ENCODE measurements at regions not wholly inside any gene's neighbourhood (a gene's known extent, or its start where the extent isn't known, plus 50 kb on each side); places are given as distances from the start of the nearest gene placed in this dataset.

- no peak for DNase-seq
These were observed 265.3 kb downstream of the TBL1XR1 start for GRCh38 chr3:176931991-176932390.

GRCh38 chr3:176930942-176931341 lies 266.3 kb downstream of the TBL1XR1 start:
- DNase-seq, result no peak

- DNase-seq, result no peak
These were observed 268.7 kb downstream of the TBL1XR1 start for GRCh38 chr3:176928582-176928931.

GRCh38 chr3:176927706-176928581 lies 269.3 kb downstream of the TBL1XR1 start:
- no peak for DNase-seq

- DNase-seq, result no peak
These were observed 270.0 kb downstream of the TBL1XR1 start for GRCh38 chr3:176927280-176927679.

GRCh38 chr3:176926688-176927087 lies 270.6 kb downstream of the TBL1XR1 start:
- DNase-seq, result no peak

GRCh38 chr3:176926034-176926433 lies 271.2 kb downstream of the TBL1XR1 start:
- DNase-seq, result no peak

GRCh38 chr3:176920766-176921160 lies 276.5 kb downstream of the TBL1XR1 start:
- DNase-seq, result peak; percentile 87

GRCh38 chr3:176919836-176920765 lies 277.2 kb downstream of the TBL1XR1 start:
- no peak for DNase-seq

GRCh38 chr3:176916777-176917176 lies 280.5 kb downstream of the TBL1XR1 start:
- DNase-seq, result no peak

GRCh38 chr3:176914764-176915163 lies 282.5 kb downstream of the TBL1XR1 start:
- no peak for DNase-seq

GRCh38 chr3:176911579-176911978 lies 285.7 kb downstream of the TBL1XR1 start:
- no peak for DNase-seq

GRCh38 chr3:176909044-176909443 lies 288.2 kb downstream of the TBL1XR1 start:
- no peak for DNase-seq

- no peak for DNase-seq
These were observed 291.0 kb downstream of the TBL1XR1 start for GRCh38 chr3:176906046-176906905.

GRCh38 chr3:176905331-176905730 lies 292.0 kb downstream of the TBL1XR1 start:
- no peak for DNase-seq

- DNase-seq, result no peak
These were observed 292.8 kb downstream of the TBL1XR1 start for GRCh38 chr3:176904506-176904905.

- no peak for DNase-seq
These were observed 300.6 kb downstream of the TBL1XR1 start for GRCh38 chr3:176896640-176897039.

GRCh38 chr3:176896165-176896564 lies 301.1 kb downstream of the TBL1XR1 start:
- DNase-seq, result no peak

- DNase-seq, result no peak
These were observed 317.6 kb downstream of the TBL1XR1 start for GRCh38 chr3:176879710-176880109.

- DNase-seq, result no peak
These were observed 324.0 kb downstream of the TBL1XR1 start for GRCh38 chr3:176873261-176873660.

GRCh38 chr3:176872771-176873209 lies 324.5 kb downstream of the TBL1XR1 start:
- DNase-seq, result no peak

GRCh38 chr3:176870451-176870850 lies 326.8 kb downstream of the TBL1XR1 start:
- DNase-seq, result no peak

Data from NCI-H1436 treated with DMSO at 0.1 percent for 48 hours (cell line).